ENCODE measurements at regions not wholly inside any gene's neighbourhood (a gene's known extent, or its start where the extent isn't known, plus 50 kb on each side); places are given as distances from the start of the nearest gene placed in this dataset.

DNA sequence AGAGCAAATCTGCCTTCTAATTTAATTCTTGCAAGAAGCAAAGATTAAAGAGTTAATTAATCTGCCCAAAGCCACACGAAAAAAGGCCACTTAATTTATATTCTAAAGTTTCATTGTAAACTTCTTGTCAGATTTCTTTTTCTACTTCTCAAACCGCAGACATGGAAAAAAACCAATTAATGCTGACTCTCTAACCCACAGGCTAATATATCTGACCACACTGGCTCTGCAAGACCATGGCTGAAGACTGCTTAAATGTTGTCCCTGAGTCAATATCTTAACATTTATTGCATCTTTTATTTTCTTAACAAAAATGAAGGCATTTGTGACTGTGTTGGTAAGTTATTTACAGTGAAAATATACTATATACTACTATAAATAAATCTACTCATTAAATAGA is 234.0 kb upstream of the SP8 start:
- TF ChIP-seq JUND (IDR thresholded peaks at IDR 0.05; ENCODE audit: low read depth), result no peak
- in situ Hi-C loops (cut with HindIII; ENCODE audit: low pct_unique_long_range_greater_than_20kb, low sequenced_read_pairs), result no loop called here
- DNase-seq (ENCODE audit: low read depth in 1 of 2, low spot score in 1 of 2), result no peak

GRCh38 chr7:21023841-21024484 is 237.3 kb upstream of the SP8 start:
- in situ Hi-C loops (cut with HindIII; ENCODE audit: low pct_unique_long_range_greater_than_20kb, low sequenced_read_pairs), result no loop called here
- DNase-seq (ENCODE audit: low read depth in 1 of 2, low spot score in 1 of 2), result peak in 1 of 2 experiments; percentile 45

GRCh38 chr7:21024485-21024867 is 237.8 kb upstream of the SP8 start:
- TF ChIP-seq JUND (IDR thresholded peaks at IDR 0.05; ENCODE audit: low read depth), result no peak
- in situ Hi-C loops (cut with HindIII; ENCODE audit: low pct_unique_long_range_greater_than_20kb, low sequenced_read_pairs), result no loop called here
- DNase-seq (ENCODE audit: low read depth in 1 of 2, low spot score in 1 of 2), result no peak

More at GRCh38 chr7:21023841-21024484, 237.3 kb upstream of the SP8 start:
- TF ChIP-seq JUND (IDR thresholded peaks at IDR 0.05; ENCODE audit: low read depth), result no peak

- in situ Hi-C loops (cut with HindIII; ENCODE audit: low pct_unique_long_range_greater_than_20kb, low sequenced_read_pairs), result no loop called here
- no peak for DNase-seq (ENCODE audit: low read depth in 1 of 2, low spot score in 1 of 2)
- no peak for TF ChIP-seq JUND (IDR thresholded peaks at IDR 0.05; ENCODE audit: low read depth)
These were observed 241.5 kb upstream of the SP8 start for GRCh38 chr7:21028186-21028585.

DNA sequence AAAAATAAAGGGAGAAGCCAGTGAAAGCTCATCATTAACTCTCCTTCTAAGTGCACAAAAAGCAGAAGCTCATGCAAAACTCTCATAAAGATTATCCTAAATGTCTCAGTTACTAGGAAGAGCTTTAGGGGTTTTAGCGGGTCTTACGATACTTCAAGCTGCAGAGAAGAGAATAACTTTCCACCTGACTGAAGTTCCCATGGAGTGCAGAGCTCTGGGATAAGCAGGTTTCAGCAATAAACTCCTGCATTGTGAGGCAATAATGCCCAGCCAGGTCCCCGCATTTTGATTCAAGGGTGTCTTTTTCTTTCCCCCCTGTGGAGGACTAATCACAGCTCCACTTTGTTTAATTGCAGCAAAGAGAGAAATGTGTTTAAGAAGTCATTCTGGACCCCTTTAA is 241.9 kb upstream of the SP8 start:
- in situ Hi-C loops (cut with HindIII; ENCODE audit: low pct_unique_long_range_greater_than_20kb, low sequenced_read_pairs), result no loop called here
- TF ChIP-seq JUND (IDR thresholded peaks at IDR 0.05; ENCODE audit: low read depth), result no peak
- DNase-seq (ENCODE audit: low read depth in 1 of 2, low spot score in 1 of 2), result no peak

GRCh38 chr7:21029006-21029405 is 242.3 kb upstream of the SP8 start:
- no peak for TF ChIP-seq JUND (IDR thresholded peaks at IDR 0.05; ENCODE audit: low read depth)
- in situ Hi-C loops (cut with HindIII; ENCODE audit: low pct_unique_long_range_greater_than_20kb, low sequenced_read_pairs), result no loop called here
- DNase-seq (ENCODE audit: low read depth in 1 of 2, low spot score in 1 of 2), result no peak

DNA sequence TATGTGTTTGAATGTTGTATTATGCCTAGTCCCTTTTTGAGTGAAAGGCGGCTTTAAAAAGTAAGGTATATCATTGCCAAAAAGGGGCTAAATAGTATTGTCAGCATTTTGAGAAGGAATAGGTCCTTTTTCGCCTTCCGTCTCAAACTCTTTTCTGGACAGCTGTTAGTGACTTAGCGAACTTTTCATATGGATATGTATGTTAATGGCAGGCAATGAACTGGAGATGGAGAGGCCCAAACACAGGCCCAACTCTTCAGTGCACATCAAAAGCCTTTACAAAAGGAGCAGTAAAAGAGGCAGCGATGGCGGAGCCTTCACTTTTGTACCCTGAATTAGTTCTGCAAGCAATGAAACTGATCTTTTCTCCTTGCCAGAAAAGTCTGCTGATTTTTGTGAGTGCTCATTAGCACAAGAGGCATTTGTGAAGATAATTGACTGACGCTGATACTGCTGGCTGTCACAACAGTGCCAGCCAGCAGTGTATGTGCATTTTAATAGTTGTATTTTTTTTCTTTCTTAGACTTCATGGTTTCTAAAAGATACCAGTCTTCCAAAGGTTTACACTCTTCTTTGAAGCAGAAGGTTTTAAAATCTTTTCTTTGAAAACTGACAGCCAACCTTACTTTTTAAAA is 243.7 kb upstream of the SP8 start:
- in situ Hi-C loops (cut with HindIII; ENCODE audit: low pct_unique_long_range_greater_than_20kb, low sequenced_read_pairs), result no loop called here
- DNase-seq (ENCODE audit: low read depth in 1 of 2, low spot score in 1 of 2), result no peak
- TF ChIP-seq JUND (IDR thresholded peaks at IDR 0.05; ENCODE audit: low read depth), result no peak

DNA sequence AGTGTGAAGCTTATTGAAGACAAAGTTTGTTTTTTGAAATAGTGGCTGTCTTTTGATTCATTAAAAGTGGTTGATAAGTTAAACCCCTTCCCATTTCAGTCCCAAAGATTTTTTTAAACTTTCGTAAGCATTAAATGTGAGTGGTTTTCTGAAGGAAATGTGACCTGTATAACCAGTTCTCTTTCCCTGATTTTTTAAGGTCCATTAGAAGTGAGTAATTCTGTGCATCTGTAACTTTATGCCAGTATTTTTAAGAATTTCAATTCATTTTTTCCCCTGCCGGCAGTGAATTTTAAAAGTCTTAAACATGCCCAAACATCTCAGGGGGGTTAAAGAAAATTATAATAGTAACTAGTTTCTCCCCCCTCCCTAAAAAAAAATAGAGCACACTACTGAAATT is 254.6 kb upstream of the SP8 start:
- no peak for DNase-seq (ENCODE audit: low read depth in 1 of 2, low spot score in 1 of 2)
- no peak for TF ChIP-seq JUND (IDR thresholded peaks at IDR 0.05; ENCODE audit: low read depth)
- in situ Hi-C loops (cut with HindIII; ENCODE audit: low pct_unique_long_range_greater_than_20kb, low sequenced_read_pairs), result no loop called here

- in situ Hi-C loops (cut with HindIII; ENCODE audit: low pct_unique_long_range_greater_than_20kb, low sequenced_read_pairs), result no loop called here
- no peak for DNase-seq (ENCODE audit: low read depth in 1 of 2, low spot score in 1 of 2)
These were observed 255.0 kb upstream of the SP8 start for GRCh38 chr7:21041666-21042065.

GRCh38 chr7:21044384-21044783 is 257.7 kb upstream of the SP8 start:
- in situ Hi-C loops (cut with HindIII; ENCODE audit: low pct_unique_long_range_greater_than_20kb, low sequenced_read_pairs), result no loop called here
- no peak for TF ChIP-seq JUND (IDR thresholded peaks at IDR 0.05; ENCODE audit: low read depth)
- no peak for DNase-seq (ENCODE audit: low read depth in 1 of 2, low spot score in 1 of 2)

More at GRCh38 chr7:21041666-21042065, 255.0 kb upstream of the SP8 start:
- no peak for TF ChIP-seq JUND (IDR thresholded peaks at IDR 0.05; ENCODE audit: low read depth)

DNA sequence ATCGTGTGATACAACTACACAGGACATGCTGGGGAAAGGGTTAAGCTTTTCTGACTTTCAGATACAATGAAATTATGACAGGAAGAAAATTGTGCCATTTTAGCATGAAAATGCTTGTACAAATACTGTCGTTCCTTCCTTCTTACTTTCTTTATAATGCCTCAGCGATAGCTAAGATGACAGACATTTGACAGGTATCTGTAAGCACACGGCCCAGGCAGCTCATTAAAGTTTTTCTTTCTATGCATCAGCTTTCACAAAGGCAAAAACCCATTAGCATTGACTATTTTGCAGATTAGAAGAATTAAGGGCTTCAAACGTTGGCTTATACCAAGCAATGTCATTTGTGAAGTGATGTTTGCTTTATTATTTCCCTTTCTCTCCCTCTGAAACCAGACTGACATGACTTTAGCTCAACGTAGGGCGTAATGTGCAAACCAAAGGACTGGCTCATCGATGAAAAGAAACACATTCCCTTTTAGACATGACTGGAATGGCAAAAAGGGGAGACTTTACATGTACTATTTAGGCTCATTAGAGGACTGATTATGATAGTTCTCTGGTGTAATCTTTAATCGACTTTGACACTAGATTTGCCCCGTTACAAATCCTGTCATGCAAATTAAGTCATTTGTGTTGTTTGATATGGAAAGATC is 258.4 kb upstream of the SP8 start:
- no peak for DNase-seq (ENCODE audit: low read depth in 1 of 2, low spot score in 1 of 2)
- in situ Hi-C loops (cut with HindIII; ENCODE audit: low pct_unique_long_range_greater_than_20kb, low sequenced_read_pairs), result no loop called here
- no peak for TF ChIP-seq JUND (IDR thresholded peaks at IDR 0.05; ENCODE audit: low read depth)

DNA sequence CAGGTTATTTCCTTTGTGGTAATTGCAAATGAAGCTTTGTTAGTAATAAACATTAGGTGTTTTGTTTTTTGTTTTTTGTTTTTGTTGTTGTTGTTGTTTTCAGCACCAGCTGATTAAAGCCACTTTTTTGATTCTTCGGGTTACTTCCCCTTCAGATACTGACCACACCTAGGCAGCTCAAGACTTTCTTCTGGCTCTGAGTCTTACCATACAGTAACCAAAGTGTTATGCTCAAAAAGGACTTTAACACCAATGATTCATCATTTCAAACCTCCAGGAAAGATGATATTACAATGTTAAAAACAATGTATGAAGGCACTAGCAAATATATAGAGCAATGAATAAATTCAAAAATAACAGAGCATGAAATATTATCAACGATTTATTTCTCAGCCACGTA is 265.2 kb upstream of the SP8 start:
- no peak for DNase-seq (ENCODE audit: low read depth in 1 of 2, low spot score in 1 of 2)
- no peak for TF ChIP-seq JUND (IDR thresholded peaks at IDR 0.05; ENCODE audit: low read depth)
- in situ Hi-C loops (cut with HindIII; ENCODE audit: low pct_unique_long_range_greater_than_20kb, low sequenced_read_pairs), result no loop called here

- in situ Hi-C loops (cut with HindIII; ENCODE audit: low pct_unique_long_range_greater_than_20kb, low sequenced_read_pairs), result no loop called here
- TF ChIP-seq JUND (IDR thresholded peaks at IDR 0.05; ENCODE audit: low read depth), result no peak
- no peak for DNase-seq (ENCODE audit: low read depth in 1 of 2, low spot score in 1 of 2)
These were observed 267.9 kb upstream of the SP8 start for GRCh38 chr7:21054427-21055112.
